ENCODE measurements at regions not wholly inside any gene's neighbourhood (a gene's known extent, or its start where the extent isn't known, plus 50 kb on each side); places are given as distances from the start of the nearest gene placed in this dataset.
"Not testable (repeated sequence)": the region's sequence is repeated elsewhere in the genome, so short reads cannot be mapped to it uniquely, and the experiment has no call there.

DNA sequence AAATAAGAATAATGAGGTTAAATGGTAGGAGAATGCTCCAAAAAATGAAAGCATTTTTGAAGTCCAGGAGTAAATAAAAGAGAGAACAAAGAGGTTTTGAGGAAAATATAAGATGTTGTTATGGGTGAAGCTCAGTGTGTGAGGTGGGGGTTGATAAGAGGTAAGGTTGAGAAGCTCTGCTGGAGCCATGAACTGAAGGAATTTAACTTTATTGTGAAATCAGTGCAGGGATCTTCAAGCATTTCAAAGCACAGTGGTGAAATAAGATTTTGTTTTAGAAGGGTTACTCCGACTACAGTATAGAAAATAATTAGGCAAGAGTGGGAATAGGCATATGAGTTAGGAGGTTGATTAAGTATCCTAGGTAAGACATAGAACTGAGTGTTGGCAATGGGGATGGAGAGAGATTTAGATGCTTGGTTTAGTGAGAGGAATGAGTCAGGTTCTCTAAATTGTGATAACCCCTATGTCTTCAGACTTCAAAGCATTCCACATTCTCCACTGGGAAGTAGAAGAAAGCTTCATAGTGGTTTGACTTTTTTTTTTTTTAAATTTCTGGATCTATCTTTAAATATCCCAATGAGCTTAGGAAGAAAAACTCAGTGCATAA is 403.2 kb downstream of the AASDHPPT start:
- in situ Hi-C loops (cut with HindIII; ENCODE audit: low sequenced_read_pairs): loop anchor here (5.0 kb wide), 1 partner anchor 83 kb away; no protein-coding TSS in a partner anchor

DNA sequence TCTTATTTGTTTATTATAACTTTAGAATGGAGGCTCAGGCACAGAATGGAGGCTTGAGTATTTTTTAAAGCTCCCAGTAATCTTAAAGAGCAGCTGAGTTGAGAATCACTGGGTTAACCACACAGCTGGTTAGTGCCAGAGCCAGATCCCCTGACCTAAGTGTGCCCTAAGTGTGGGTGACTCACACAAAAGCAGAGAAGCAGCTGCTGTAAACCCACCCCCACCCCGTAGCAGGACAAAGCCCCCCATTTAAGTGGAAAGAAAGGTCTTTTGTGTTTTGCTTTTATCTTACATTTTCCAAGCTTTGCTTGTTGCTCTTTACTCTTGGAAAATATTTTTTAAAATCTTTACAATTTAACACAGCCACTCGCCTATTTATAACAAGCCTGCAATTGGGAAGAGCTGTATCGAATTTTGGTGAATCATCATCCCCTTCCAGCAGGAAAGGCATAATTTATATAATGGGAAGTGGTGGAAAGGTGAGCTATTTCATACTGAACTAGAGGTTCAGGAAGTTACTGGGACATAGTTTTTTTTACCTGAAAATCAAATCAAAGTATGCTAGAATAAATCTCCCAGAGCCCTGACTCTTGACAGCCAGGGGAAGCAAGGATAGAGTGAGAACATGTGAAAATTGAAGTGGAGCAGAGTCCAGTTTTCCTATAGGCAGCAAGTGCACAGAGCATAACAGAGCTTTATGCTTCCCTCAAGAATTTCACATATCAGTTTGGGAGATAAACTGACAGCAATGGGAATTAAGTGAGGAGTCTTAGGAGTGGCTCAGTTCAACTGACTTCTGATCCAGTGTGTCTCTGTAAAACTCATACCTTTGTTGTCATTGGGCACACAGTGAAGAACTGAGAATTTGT is 405.7 kb downstream of the AASDHPPT start:
- in situ Hi-C loops (cut with HindIII; ENCODE audit: low sequenced_read_pairs): loop anchor here (5.0 kb wide), 1 partner anchor 86 kb away; no protein-coding TSS in a partner anchor

DNA sequence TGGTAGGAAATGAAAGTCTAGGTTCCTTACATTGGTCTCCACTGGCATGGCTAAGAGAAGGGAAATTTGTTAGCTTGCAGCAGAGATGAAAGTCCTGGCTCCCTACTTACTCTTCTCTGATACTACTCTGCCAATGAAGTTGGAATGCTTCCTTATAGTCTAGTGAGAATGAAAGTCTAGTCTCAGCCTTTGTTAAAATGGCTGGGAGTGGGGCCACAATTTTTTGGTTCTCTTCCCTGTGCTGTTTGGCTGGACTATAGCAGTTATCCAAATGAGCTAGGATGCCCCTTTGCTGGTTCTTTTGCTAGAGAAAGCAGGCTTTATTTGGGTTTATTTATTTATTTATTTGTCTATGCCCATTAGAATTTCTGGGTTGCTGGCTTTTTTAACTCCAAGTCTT is 414.3 kb downstream of the AASDHPPT start:
- in situ Hi-C loops (cut with HindIII; ENCODE audit: low sequenced_read_pairs): no loop called here

DNA sequence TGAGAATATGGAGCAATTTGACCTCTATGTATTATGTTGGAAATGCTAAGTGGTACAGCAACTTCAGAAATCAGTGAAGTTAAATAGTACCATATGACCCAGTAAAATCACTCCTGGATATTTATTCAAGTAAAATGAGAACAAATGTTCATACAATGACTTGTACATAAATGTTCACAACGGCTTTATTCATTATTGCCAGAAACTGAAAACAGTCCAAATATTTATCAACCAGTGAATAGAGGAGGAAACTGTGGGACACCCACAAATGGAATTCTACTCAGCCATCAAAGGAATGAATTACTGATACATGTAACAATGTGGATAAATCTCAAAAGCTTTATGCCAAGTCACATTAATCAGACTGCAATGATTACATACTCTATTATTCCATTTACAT is 416.3 kb downstream of the AASDHPPT start:
- in situ Hi-C loops (cut with HindIII; ENCODE audit: low sequenced_read_pairs): no loop called here

DNA sequence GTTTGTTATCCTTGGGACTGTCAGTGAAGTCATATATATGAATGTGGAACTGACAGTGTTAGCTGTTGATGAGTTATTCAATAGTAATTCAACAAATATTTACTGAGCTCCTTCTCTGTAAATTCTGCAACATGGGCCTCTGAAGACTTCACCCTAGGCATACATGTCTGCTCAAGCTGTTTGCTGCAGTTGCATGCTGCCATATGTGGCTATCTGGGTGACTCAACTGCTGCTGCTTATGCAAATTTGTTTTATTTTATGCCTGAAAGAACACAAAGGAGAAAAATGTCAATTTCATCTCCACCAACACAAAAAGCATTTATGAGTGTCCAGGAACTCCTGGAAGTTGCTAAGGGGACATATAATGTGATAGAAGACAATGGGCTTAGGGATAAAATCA is 417.6 kb downstream of the AASDHPPT start:
- in situ Hi-C loops (cut with HindIII; ENCODE audit: low sequenced_read_pairs): no loop called here

DNA sequence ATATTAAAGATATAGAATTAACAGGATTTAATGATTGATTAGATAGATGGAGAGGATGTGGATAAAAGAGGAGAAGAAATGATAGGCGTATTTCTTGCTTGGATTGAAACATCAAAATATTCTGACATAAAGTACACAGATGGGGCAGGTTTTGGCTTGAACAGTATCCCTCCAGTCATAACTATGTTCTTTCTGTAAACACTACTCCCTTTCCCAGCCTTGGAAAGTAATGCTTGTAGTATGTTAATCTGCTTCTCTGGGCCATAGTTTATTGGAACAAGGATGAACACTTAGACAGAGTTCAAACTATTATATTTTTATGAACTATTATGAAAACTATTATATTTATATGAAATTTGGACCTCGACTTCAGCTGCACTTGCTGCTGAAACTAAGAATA is 419.2 kb downstream of the AASDHPPT start:
- in situ Hi-C loops (cut with HindIII; ENCODE audit: low sequenced_read_pairs): no loop called here

DNA sequence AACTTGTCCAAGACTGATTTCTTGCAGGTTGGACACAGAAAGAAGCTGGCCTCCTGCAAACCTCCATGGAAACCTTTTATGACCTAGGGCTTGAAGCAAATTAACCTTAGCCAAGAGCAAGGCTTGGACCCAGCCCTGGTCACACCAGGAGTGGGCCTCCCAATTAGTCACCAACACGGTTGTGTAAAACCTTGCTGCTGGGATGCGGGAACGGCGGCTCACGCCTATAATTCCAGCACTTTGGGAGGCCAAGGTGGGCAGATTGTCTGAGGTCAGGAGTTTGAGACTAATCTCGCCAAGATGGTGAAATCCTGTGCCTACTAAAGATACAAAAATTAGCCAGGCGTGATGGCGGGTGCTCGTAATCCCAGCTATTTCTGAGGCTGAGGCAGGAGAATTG is 419.9 kb downstream of the AASDHPPT start:
- in situ Hi-C loops (cut with HindIII; ENCODE audit: low sequenced_read_pairs): no loop called here

DNA sequence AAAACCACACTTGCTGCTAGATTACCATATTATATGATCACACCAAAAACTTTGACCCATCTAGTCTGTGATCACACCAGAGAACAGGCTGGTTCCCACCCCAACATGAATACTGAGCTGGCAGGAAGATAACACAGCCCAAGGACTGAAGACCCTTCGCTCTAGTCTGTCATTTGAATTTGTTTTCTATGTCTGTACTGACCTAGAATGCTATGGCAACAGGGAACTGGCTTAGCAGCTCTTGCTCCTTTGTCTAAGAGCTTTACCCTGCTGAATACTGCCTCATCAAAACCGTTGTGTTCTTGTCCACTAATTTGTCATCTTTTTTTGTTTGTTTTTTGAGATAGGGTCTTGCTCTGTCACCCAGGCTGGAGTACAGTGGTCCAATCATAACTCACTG is 420.4 kb downstream of the AASDHPPT start:
- in situ Hi-C loops (cut with HindIII; ENCODE audit: low sequenced_read_pairs): no loop called here

DNA sequence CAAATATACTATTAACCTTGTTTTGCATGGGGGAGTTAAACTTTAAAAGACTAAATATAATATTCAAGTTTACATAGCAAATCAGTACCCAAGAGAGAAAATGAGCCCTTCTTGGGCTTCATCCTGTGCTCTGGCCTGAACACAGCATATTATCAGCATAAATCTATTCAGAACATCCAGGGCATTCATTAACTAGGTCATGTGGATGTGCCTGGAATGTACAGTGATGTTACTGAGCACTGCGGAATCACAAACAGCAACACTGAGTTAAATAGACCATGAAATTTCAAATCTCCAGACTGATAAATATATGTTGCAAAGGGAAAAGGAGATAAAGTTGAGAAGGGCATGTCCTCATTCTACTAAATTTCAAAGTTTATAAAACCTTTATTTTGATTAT is 426.4 kb downstream of the AASDHPPT start:
- in situ Hi-C loops (cut with HindIII; ENCODE audit: low sequenced_read_pairs): no loop called here

DNA sequence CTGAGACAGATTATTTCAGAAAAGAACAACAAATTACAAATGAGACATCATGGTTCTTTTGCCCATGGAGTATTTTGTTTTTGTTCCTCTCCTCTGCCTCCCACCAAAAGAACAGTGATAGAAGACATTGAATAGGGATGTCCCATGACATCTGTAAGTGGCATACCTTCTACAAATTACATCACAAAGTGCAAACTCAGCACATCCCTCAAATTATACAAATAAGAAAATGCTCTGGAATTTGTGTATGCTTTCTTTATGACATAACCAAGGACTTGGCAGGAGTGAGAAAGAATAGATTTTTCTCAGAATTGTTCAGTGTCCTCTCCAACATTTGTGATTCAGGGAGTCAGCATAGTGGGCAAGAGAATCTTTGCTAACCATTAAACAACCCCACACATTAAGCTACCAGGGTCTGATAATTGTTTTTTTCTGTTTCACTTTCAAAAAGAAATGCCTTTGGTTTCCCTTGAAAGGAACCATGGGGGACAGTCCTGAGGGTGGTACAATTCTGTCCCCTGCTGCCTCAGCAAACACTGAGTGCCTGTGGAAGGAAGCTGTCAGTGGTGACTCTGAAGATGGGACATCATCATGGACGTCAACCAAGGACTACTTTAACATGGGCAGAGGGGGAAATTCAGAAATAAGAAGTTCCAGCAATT is 430.3 kb downstream of the AASDHPPT start:
- in situ Hi-C loops (cut with HindIII; ENCODE audit: low sequenced_read_pairs): no loop called here

DNA sequence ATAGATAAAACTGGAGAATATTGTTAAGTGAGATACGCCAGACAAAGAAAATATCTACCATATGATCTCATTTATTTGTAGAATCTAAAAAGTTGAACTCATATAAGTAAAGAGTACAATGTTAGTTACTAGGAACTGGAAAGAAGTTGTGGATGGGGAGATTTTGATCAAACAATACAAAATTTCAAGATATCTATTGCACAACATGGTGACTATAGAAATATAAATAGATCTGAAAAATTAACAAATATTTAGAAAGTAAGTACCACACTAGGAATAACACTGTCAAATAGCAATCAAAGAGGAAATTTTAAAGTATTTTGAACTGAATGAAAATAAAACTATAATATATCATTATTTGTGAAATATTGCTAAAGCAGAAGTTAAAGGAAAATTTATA is 437.2 kb downstream of the AASDHPPT start:
- in situ Hi-C loops (cut with HindIII; ENCODE audit: low sequenced_read_pairs): no loop called here

DNA sequence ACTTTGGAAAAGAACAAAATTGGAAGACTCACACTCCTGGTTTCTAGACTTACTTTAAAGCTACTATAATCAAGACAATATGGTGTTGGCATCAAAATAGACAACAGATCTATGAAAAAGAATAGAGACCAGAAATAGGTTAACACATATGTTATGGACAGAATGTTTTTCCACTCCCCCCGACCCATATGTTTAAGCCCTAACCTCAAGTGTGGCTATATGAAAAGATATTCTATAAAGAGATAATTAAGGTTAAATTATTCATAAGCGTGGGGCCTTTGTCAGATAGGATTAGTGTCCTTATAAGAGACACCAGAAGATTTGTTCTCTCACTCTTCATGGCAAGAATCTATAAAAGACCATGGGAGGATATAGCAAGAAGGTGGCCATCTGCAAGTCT is 440.0 kb downstream of the AASDHPPT start:
- in situ Hi-C loops (cut with HindIII; ENCODE audit: low sequenced_read_pairs): no loop called here

DNA sequence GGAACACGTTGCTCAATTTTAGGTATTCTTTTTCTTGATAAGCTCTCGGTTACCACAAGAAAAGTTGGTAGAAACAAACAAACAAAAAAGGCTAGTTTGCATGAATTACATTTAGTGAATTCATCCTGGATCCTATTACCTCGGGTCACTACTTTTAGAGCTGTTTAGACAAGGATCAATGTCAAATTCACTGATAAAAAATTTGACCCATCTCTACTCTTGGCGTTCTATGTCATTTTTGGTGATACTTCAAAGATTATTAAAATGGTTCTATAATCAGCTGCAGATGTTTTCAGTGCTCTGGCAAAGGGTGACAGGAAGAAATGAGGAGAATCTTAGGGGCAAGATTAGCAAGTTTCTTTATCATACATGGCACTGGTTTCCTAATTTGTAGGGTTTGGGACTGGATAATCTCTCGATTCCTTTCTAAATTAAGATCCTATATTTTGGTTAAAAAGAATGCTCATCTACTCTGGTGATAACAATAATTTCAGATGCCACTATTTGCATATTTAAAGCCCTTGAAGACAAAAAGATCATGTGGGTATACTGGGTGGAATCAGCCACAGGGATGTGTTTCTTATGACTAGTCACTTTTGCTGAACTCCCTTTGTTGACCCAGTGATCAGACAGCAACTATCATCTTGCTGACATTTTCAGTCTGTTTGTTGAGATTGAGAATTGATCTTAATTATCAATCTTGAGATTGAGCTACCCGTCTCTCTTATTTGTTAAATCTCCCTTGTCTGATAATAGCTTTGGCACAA is 442.9 kb downstream of the AASDHPPT start:
- in situ Hi-C loops (cut with HindIII; ENCODE audit: low sequenced_read_pairs): no loop called here

DNA sequence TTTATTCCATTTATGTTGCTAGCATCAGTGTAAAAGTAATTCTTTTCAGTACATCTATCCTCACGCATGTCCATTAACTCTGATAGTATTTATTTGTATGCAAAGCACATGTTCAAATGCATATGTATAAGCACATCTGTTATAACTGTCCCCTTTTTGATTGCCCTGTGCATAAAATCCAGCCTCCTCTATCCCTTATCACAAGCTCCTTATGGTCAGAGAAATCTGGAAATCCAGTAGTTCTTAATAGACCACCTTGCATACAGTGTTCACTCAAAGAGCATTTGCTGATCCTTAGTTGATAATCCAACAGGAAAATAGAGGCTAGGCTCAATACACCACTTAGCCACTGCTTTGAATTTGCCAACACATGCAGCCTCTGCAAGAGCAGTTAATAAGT is 443.5 kb downstream of the AASDHPPT start:
- in situ Hi-C loops (cut with HindIII; ENCODE audit: low sequenced_read_pairs): no loop called here

DNA sequence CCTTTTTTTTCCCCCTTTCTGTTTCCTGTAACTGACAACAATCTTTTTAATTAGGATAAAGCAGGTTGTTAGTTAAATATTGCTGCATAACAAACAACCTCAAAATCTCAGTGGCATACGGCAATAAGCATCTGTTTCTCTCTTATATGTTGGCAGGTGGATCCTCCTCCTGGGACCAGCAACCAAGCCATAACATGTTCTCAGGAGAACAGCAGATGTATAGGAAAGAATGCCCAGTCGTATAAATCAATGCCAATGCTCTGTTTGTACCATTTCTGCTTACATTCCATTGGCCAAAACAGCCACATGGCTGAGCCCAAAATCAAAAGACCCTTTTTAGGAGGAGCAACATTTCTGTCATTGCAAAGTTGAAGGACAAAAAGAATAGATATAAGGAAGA is 445.7 kb downstream of the AASDHPPT start:
- in situ Hi-C loops (cut with HindIII; ENCODE audit: low sequenced_read_pairs): no loop called here

DNA sequence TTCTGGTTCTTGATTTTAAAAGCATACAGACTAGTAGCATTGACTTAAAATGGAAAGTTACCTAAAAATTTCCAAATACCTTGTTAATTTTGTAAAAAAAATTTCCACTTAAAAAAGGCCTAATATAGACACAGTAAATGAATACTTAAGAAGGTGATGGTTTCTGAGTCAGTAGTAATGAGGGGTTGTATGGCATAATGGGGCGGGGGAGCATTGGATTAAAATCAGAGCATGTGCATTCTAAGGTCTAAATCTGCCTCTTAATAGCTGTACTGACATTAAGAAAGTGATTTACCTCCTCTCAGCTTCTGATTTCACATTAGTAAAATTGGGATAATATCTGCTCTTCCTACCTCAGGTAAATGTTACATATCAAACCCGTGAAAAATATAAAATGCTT is 446.5 kb downstream of the AASDHPPT start:
- in situ Hi-C loops (cut with HindIII; ENCODE audit: low sequenced_read_pairs): no loop called here

DNA sequence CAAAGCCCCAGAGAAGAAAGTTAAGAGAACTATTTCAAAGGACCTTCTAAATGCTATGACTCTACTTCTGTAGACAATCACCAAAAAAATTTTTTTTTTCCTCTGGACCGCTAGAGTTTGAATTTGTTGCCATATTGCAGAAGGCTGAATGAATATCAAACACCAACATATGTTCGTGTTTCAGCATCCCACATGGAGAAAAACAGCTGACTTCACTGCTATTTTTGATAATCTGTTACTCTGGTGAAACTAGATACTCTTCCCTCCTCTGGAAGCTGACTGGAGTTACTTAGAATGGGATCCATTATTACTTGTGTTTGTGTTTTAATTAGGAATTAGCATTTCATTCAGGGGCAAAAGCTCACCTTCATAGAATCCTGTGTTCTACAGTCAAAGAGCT is 447.0 kb downstream of the AASDHPPT start:
- in situ Hi-C loops (cut with HindIII; ENCODE audit: low sequenced_read_pairs): no loop called here

DNA sequence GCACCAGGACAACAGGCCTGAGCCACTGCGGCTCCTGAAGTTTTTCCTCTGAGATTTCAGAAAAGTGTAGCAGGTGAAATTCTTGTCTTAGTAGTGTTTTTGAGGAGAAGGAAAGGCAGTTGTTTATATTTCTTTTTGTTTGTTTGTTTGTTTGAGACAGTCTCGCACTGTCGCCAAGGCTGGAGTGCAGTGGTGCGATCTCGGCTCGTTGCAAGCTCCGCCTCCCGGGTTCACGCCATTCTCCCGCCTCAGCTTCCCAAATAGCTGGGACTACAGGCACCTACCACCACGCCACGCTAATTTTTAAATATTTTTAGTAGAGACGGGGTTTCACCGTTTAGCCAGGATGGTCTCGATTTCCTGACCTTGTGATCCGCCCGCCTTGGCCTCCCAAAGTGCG is 454.2 kb downstream of the AASDHPPT start:
- in situ Hi-C loops (cut with HindIII; ENCODE audit: low sequenced_read_pairs): not testable (repeated sequence)

DNA sequence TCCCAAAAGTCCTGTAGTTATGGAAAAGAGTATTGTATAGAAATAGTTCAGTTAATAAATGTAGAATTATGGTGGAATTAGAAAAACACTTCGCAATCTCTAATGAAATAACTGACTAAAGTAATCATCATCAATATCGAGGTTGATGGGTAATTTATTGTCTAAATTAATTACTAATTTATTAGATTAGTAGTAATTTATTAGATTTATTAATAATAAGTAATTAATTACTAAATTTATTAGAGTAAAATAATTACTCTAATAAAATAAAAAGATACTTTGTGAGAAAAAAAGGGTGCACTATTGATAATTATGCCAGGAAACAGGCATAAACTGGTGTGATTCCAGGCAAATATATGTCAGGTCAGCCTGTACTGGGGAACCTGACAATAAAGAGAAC is 455.6 kb downstream of the AASDHPPT start:
- in situ Hi-C loops (cut with HindIII; ENCODE audit: low sequenced_read_pairs): no loop called here

DNA sequence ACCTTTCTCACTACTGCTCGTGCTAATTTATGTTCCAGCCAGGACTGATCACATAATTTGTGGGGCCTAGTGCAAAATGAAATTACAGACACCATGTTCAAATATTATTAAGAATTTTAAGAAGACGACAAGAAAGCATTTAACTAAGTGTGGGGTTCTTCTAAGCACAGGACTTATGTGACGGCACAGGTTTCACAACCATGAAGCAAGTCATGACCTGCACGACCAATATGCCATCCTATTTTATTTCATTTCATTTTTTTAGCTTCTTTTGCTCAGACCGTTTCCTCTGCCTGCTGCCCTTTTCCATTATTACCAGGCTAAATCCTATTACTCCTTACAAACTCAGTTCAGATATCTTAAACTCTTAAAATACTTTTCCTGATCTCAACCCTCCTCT is 462.5 kb downstream of the AASDHPPT start:
- in situ Hi-C loops (cut with HindIII; ENCODE audit: low sequenced_read_pairs): no loop called here

DNA sequence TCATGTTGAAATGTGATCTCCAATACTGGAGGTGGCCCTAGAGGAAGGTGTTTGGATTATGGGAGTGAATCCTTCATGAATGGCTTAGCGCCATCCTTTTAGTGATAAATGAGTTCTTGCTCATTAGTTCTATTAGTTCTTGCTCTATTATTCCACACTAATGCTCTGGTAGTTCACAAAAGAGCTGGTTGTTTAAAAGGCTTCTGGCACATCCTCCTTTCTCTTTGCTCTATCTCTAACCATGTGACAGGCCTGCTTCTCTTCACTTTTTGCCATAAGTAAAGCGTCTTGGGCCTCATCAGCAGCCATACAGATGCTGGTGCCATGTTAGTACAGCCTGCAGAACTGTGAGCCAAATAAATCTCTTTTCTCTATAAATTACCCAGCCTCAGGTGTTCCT is 469.9 kb downstream of the GUCY1A2 start:
- in situ Hi-C loops (cut with HindIII; ENCODE audit: low sequenced_read_pairs): no loop called here

Data from DLD1 (cell line).